Liver (tissue), 8 donors: ENCODE measurements at regions not wholly inside any gene's neighbourhood (a gene's known extent, or its start where the extent isn't known, plus 50 kb on each side); places are given as distances from the start of the nearest gene placed in this dataset.

Experiments
- DNase-seq: peaks from one replicate; pipeline ENCODE4 v3.0.0-alpha.2; 2017; ENCODE audit warnings: low spot score
- H3K27ac ChIP-seq, 2 donors: one replicate each; pipeline ENCODE4 v1.7.0; 2013; ENCODE audit warnings: inconsistent platforms in 2 of 2, low read length in 2 of 2, control low read depth in 1 of 2, low read depth in 1 of 2, mild to moderate bottlenecking in 1 of 2
- H3K27me3 ChIP-seq, 4 donors: one replicate each; pipeline versions ENCODE4 v1.6.1 to v1.7.0; 2013; ENCODE audit warnings: low read length in 3 of 4, inconsistent platforms in 1 of 4, mild to moderate bottlenecking in 1 of 4, moderate library complexity in 1 of 4; ENCODE audit not compliant: control insufficient read depth in 4 of 4, insufficient read depth in 4 of 4
- H3K36me3 ChIP-seq, 4 donors: one replicate each; pipeline versions ENCODE4 v1.6.1 to v1.7.0; 2013; ENCODE audit warnings: low read length in 3 of 4, mild to moderate bottlenecking in 3 of 4, low read depth in 1 of 4, moderate library complexity in 1 of 4; ENCODE audit not compliant: control insufficient read depth in 4 of 4, insufficient read depth in 3 of 4
- H3K4me1 ChIP-seq, 4 donors: one replicate each; pipeline versions ENCODE4 v1.6.1 to v1.7.0; 2013; ENCODE audit warnings: low read length in 3 of 4, mild to moderate bottlenecking in 3 of 4, moderate library complexity in 1 of 4; ENCODE audit not compliant: control insufficient read depth in 4 of 4, insufficient read depth in 4 of 4
- H3K4me3 ChIP-seq, 3 donors: one replicate each; pipeline versions ENCODE4 v1.6.1 to v1.7.0; 2013; ENCODE audit warnings: low read length in 3 of 3, control low read depth in 1 of 3, low read depth in 1 of 3, mild to moderate bottlenecking in 1 of 3
- H3K9ac ChIP-seq, 2 donors: one replicate each; pipeline ENCODE4 v1.7.0; 2013; ENCODE audit warnings: low read length in 2 of 2, mild to moderate bottlenecking in 2 of 2, moderate library complexity in 2 of 2, control low read depth in 1 of 2, low read depth in 1 of 2
- H3K9me3 ChIP-seq, 4 donors: one replicate each; pipeline versions ENCODE4 v1.6.1 to v1.7.0; 2013; ENCODE audit warnings: low read length in 3 of 4; ENCODE audit not compliant: control insufficient read depth in 4 of 4
- EGR1 ChIP-seq, 2 donors: IDR thresholded peaks; 2 replicates each; pipeline ENCODE4 v1.6.1; 2016 to 2018; ENCODE audit warnings: antibody characterized with exemption in 2 of 2, low read depth in 2 of 2
- FOXA1 ChIP-seq: IDR thresholded peaks from 2 replicates; pipeline ENCODE4 v1.6.1; 2016; ENCODE audit warnings: antibody characterized with exemption
- FOXA2 ChIP-seq: IDR thresholded peaks from 2 replicates; pipeline ENCODE4 v1.6.1; 2016; ENCODE audit warnings: antibody characterized with exemption
- GABPA ChIP-seq, 2 donors: IDR thresholded peaks in 1 of 2; conservative IDR thresholded peaks in 1 of 2; 2 replicates each; pipeline ENCODE4 v1.6.1; 2016; ENCODE audit warnings: antibody characterized with exemption in 2 of 2, mild to moderate bottlenecking in 1 of 2, moderate library complexity in 1 of 2
- HNF4G ChIP-seq: IDR thresholded peaks from 2 replicates; pipeline ENCODE4 v1.6.1; 2016; ENCODE audit warnings: antibody characterized with exemption
- NR2F2 ChIP-seq: IDR thresholded peaks from 2 replicates; pipeline ENCODE4 v1.6.1; 2016; ENCODE audit warnings: antibody characterized with exemption
- RAD21 ChIP-seq, 2 donors: IDR thresholded peaks; 2 replicates each; pipeline ENCODE4 v1.6.1; 2016; ENCODE audit warnings: antibody characterized with exemption in 2 of 2, mild to moderate bottlenecking in 2 of 2
- RXRA ChIP-seq, 2 donors: IDR thresholded peaks; 2 replicates each; pipeline ENCODE4 v1.6.1; 2017 to 2018; ENCODE audit warnings: antibody characterized with exemption in 2 of 2, mild to moderate bottlenecking in 1 of 2
- SP1 ChIP-seq: IDR thresholded peaks from 2 replicates; pipeline ENCODE4 v1.6.1; 2018; ENCODE audit warnings: antibody characterized with exemption, mild to moderate bottlenecking
- TAF1 ChIP-seq: conservative IDR thresholded peaks from 2 replicates; pipeline ENCODE4 v1.6.1; 2016; ENCODE audit warnings: antibody characterized with exemption, mild to moderate bottlenecking
- YY1 ChIP-seq: IDR thresholded peaks from 2 replicates; pipeline ENCODE4 v1.6.1; 2016; ENCODE audit warnings: antibody characterized with exemption, mild to moderate bottlenecking
- WGBS: extraction: QIAGEN DNeasy Blood & Tissue Kit; methylation state at CpG from one replicate; pipeline ENCODE4 v1.1.7; 2013; 5-methylcytosine and 5-hydroxymethylcytosine counted together
- TF ChIP-seq, protein P1 (sequence below): IDR thresholded peaks from 2 replicates; pipeline ENCODE4 v1.6.1; 2016; ENCODE audit warnings: antibody characterized with exemption
- TF ChIP-seq, protein P2 (sequence below): fragments of 150-350 bp; IDR thresholded peaks from 2 replicates; pipeline ENCODE4 v1.5.1; 2017; ENCODE audit warnings: improper control_type of control experiment, low read depth, low read length; ENCODE audit not compliant: missing input control
- TF ChIP-seq, protein P3 (sequence below): IDR thresholded peaks from 2 replicates; pipeline ENCODE4 v1.6.1; 2016; ENCODE audit warnings: antibody characterized with exemption
- TF ChIP-seq, protein P4 (sequence below): IDR thresholded peaks from 2 replicates; pipeline ENCODE4 v1.6.1; 2016; ENCODE audit warnings: antibody characterized with exemption
- donor health status: healthy.
- donor health status: healthy.
- donor health status: healthy.
- donor health status: healthy.
- donor health status: healthy.

DNA sequence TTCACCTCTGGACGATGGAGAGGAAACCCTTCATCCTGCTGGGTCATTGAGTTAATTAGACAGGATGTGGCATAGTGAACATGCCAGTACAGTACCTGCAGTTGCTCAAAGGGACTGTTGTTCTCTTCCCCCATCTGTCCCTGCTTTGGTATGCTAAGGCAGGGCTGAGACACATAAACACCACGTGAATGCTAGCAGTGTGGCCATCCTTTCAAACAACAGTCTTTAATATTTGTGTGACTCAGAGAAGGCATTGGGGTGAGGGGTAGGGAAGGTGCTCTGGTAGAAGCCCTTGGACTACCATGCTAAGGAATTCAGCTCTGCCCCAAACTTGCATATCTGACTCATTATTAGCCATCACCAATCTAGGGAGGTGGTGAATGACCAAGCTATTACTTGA is 180.2 kb upstream of the ZNF618 start:
- Histone ChIP-seq H3K4me1 (no peaks in the 10 kb centered on the region), H3K9me3 (peaks cover 0 to 2% (median 0%) of the 10 kb centered on the region in 4 donors), H3K27me3 (no peaks in the 10 kb centered on the region), H3K9ac (no peak overlapping the region), H3K4me3 (no peak overlapping the region), H3K27ac (no peak overlapping the region), H3K36me3 (no peaks in the 10 kb centered on the region)
- WGBS: 79% methylated on average over 2 of the region's 2 CpGs
- TF ChIP-seq HNF4G: no peak
- TF ChIP-seq SP1: no peak
- TF ChIP-seq GABPA (IDR thresholded peaks at IDR 0.05 in 1 of 2, conservative IDR thresholded peaks at IDR 0.05 in 1 of 2): no peak
- TF ChIP-seq TAF1: no peak
- TF ChIP-seq, protein P1, sequence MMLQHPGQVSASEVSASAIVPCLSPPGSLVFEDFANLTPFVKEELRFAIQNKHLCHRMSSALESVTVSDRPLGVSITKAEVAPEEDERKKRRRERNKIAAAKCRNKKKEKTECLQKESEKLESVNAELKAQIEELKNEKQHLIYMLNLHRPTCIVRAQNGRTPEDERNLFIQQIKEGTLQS: no peak
- TF ChIP-seq RXRA (IDR thresholded peaks at IDR 0.05): no peak
- no peak for TF ChIP-seq FOXA2
- TF ChIP-seq, protein P2, sequence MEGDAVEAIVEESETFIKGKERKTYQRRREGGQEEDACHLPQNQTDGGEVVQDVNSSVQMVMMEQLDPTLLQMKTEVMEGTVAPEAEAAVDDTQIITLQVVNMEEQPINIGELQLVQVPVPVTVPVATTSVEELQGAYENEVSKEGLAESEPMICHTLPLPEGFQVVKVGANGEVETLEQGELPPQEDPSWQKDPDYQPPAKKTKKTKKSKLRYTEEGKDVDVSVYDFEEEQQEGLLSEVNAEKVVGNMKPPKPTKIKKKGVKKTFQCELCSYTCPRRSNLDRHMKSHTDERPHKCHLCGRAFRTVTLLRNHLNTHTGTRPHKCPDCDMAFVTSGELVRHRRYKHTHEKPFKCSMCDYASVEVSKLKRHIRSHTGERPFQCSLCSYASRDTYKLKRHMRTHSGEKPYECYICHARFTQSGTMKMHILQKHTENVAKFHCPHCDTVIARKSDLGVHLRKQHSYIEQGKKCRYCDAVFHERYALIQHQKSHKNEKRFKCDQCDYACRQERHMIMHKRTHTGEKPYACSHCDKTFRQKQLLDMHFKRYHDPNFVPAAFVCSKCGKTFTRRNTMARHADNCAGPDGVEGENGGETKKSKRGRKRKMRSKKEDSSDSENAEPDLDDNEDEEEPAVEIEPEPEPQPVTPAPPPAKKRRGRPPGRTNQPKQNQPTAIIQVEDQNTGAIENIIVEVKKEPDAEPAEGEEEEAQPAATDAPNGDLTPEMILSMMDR: no peak
- no peak for TF ChIP-seq FOXA1
- TF ChIP-seq YY1: no peak
- no peak for TF ChIP-seq NR2F2
- DNase-seq: no peak

DNA sequence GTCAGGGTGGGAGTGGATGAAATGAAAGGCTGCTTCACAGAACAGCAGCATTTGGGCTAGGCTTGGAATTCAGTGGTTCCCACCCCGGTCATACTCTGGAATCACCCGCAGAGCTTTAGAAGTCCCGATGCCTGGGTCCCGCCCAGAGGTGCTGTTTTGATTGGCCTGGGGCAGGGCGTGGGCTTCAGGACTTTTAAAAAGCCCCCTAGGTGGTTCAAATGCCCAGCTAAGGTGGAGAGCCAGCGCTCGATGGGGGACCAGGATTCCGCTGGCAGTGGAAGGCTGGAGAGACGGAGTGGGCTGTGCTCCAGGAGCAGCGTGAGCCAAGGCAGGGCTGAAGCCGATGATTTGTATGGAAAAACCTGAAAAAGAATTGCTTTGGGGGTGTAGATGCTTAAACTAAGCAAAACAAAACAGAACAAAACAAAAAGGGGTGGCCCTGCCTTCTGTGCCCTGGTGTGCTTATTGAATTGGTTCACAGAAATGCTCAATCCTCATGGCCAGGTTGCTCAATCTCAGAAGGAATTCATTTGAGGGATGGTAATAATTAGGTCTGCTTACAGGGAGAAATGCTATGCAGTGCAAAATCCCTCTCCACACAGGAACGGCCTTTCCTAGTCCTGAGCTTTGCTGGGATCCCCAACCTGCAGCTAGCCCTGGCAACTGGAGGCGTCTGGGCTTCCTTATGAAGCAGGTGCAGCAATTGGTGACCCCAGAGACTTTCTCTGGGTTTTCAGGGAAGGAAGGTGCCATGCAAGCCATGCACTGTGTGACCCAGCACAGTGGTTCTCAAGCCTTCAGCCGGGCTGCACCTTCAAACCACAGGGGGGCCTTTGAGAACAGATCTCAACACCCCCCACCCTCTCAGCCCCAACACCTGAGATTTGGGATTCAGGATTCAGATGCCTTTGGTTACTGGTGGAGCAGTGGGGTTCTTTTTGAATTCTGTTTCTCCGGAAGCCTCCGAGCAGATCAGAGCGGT is 174.0 kb upstream of the ZNF618 start:
- H3K36me3 ChIP-seq: no peaks in the 10 kb centered on the region
- H3K4me1 ChIP-seq: peaks cover 7 to 27% (median 18%) of the 10 kb centered on the region in 4 donors
- TF ChIP-seq EGR1 (IDR thresholded peaks at IDR 0.05; ENCODE audit: low read depth in 2 of 2): no peak
- TF ChIP-seq GABPA (IDR thresholded peaks at IDR 0.05 in 1 of 2, conservative IDR thresholded peaks at IDR 0.05 in 1 of 2): no peak
- TF ChIP-seq RXRA (IDR thresholded peaks at IDR 0.05): no peak
- TF ChIP-seq, protein P1: no peak
- no peak for TF ChIP-seq YY1
- TF ChIP-seq, protein P2: no peak
- TF ChIP-seq, protein P3, sequence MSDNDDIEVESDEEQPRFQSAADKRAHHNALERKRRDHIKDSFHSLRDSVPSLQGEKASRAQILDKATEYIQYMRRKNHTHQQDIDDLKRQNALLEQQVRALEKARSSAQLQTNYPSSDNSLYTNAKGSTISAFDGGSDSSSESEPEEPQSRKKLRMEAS: no peak
- TF ChIP-seq RAD21 (IDR thresholded peaks at IDR 0.05): no peak
- TF ChIP-seq, protein P4, sequence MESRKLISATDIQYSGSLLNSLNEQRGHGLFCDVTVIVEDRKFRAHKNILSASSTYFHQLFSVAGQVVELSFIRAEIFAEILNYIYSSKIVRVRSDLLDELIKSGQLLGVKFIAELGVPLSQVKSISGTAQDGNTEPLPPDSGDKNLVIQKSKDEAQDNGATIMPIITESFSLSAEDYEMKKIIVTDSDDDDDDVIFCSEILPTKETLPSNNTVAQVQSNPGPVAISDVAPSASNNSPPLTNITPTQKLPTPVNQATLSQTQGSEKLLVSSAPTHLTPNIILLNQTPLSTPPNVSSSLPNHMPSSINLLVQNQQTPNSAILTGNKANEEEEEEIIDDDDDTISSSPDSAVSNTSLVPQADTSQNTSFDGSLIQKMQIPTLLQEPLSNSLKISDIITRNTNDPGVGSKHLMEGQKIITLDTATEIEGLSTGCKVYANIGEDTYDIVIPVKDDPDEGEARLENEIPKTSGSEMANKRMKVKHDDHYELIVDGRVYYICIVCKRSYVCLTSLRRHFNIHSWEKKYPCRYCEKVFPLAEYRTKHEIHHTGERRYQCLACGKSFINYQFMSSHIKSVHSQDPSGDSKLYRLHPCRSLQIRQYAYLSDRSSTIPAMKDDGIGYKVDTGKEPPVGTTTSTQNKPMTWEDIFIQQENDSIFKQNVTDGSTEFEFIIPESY: no peak
- TF ChIP-seq SP1: no peak
- no peak overlapping the region for H3K27ac ChIP-seq
- no peak overlapping the region for H3K4me3 ChIP-seq
- WGBS: 86% methylated on average over 17 of the region's 17 CpGs
- peaks cover 0 to 2% (median 0%) of the 10 kb centered on the region in 4 donors for H3K9me3 ChIP-seq
- H3K9ac ChIP-seq: no peak overlapping the region
- no peaks in the 10 kb centered on the region for H3K27me3 ChIP-seq
- no peak for DNase-seq
